GM23338 (cell line): ENCODE measurements at regions not wholly inside any gene's neighbourhood (a gene's known extent, or its start where the extent isn't known, plus 50 kb on each side); places are given as distances from the start of the nearest gene placed in this dataset.

Experiments used
- ATAC-seq: fragments of 200-7000 bp; cut with Tn5 transposase; 3 replicates; pipeline ENCODE4 v1.9.1; 2020
- DNase-seq: peaks from one replicate; pipeline ENCODE4 v3.0.0-alpha.2; 2015; ENCODE audit warnings: low spot score
- H2AFZ ChIP-seq: fragments of 200-600 bp; sonication (generic); 2 replicates; pipeline ENCODE4 v1.8.0; 2016; ENCODE audit warnings: antibody characterized with exemption, mild to moderate bottlenecking, moderate library complexity
- H3F3A ChIP-seq: fragments of 200-600 bp; sonication (generic); replicated peaks from 2 replicates; pipeline ENCODE4 v1.8.0; 2017; ENCODE audit warnings: antibody characterized with exemption, mixed run types, low read depth
- H3K27ac ChIP-seq: fragments of 200-600 bp; sonication (generic); 2 replicates; pipeline ENCODE4 v1.6.1; 2016; ENCODE audit warnings: low read depth
- H3K27me3 ChIP-seq: fragments of 200-600 bp; sonication (generic); 2 replicates; pipeline ENCODE4 v1.8.0; 2016; ENCODE audit warnings: mild to moderate bottlenecking, mixed run types, moderate library complexity; ENCODE audit not compliant: insufficient read depth
- H3K36me3 ChIP-seq: fragments of 200-600 bp; sonication (generic); 2 replicates; pipeline ENCODE4 v1.8.0; 2016; ENCODE audit warnings: mild to moderate bottlenecking; ENCODE audit not compliant: insufficient read depth
- H3K4me1 ChIP-seq: fragments of 200-600 bp; sonication (generic); 2 replicates; pipeline ENCODE4 v1.8.0; 2016; ENCODE audit warnings: mild to moderate bottlenecking, moderate library complexity; ENCODE audit not compliant: insufficient read depth
- H3K4me2 ChIP-seq: fragments of 200-600 bp; sonication (generic); 2 replicates; pipeline ENCODE4 v1.7.1; 2017; ENCODE audit warnings: mixed run types
- H3K4me3 ChIP-seq: fragments of 200-600 bp; sonication (generic); 2 replicates; pipeline ENCODE4 v1.6.1; 2016; ENCODE audit warnings: mixed run types
- H3K79me2 ChIP-seq: fragments of 200-600 bp; sonication (generic); replicated peaks from 2 replicates; pipeline ENCODE4 v1.8.0; 2017; ENCODE audit warnings: mild to moderate bottlenecking; ENCODE audit not compliant: insufficient read depth
- H3K9me2 ChIP-seq: fragments of 200-600 bp; sonication (generic); 2 replicates; pipeline ENCODE4 v1.8.0; 2017; ENCODE audit not compliant: insufficient read depth
- H4K20me1 ChIP-seq: fragments of 200-600 bp; sonication (generic); replicated peaks from 2 replicates; pipeline ENCODE4 v1.8.0; 2017; ENCODE audit warnings: mild to moderate bottlenecking; ENCODE audit not compliant: insufficient read depth
- H3K27ac Mint-ChIP-seq: 2 replicates; pipeline ENCODE4 v1.8.0; 2020; ENCODE audit warnings: inconsistent platforms, mild to moderate bottlenecking, moderate library complexity, mixed read lengths
- H3K27me3 Mint-ChIP-seq: 3 replicates; pipeline ENCODE4 v1.8.0; 2022; ENCODE audit warnings: low read depth, mild to moderate bottlenecking, moderate library complexity, mixed read lengths, inconsistent platforms; ENCODE audit not compliant: insufficient read depth, poor library complexity
- H3K36me3 Mint-ChIP-seq: 3 replicates; pipeline ENCODE4 v1.8.0; 2021; ENCODE audit warnings: low read depth, mild to moderate bottlenecking, inconsistent platforms, moderate library complexity, mixed read lengths
- H3K4me1 Mint-ChIP-seq: 3 replicates; pipeline ENCODE4 v1.8.0; 2020; ENCODE audit warnings: mild to moderate bottlenecking, inconsistent platforms, mixed read lengths
- H3K4me3 Mint-ChIP-seq: 3 replicates; pipeline ENCODE4 v1.8.0; 2021; ENCODE audit warnings: moderate library complexity, mild to moderate bottlenecking, inconsistent platforms, mixed read lengths
- H3K9me3 Mint-ChIP-seq: 3 replicates; pipeline ENCODE4 v1.8.0; 2020; ENCODE audit warnings: moderate library complexity, mild to moderate bottlenecking, inconsistent platforms, mixed read lengths
- CREB1 ChIP-seq: fragments of 250-450 bp; sonication (Bioruptor Pico); IDR thresholded peaks from 2 replicates; pipeline ENCODE4 v1.5.0; 2020; ENCODE audit warnings: low read depth, mild to moderate bottlenecking, moderate library complexity
- CTCF ChIP-seq, 2 experiments: fragments of 200-600 bp in 1 of 2; sonication (generic) in 1 of 2; conservative IDR thresholded peaks; 2 replicates each; pipeline versions ENCODE4 v1.5.1 to v1.6.1; 2016 to 2017; ENCODE audit warnings: antibody characterized with exemption in 2 of 2, low read depth in 2 of 2, mild to moderate bottlenecking in 2 of 2, moderate library complexity in 1 of 2
- EZH2 ChIP-seq: fragments of 200-600 bp; sonication (generic); IDR thresholded peaks from one replicate; pipeline ENCODE4 v1.8.0; 2017; ENCODE audit warnings: antibody characterized with exemption, mild to moderate bottlenecking, low read depth; ENCODE audit not compliant: unreplicated experiment
- EZH2phosphoT487 ChIP-seq: fragments of 200-600 bp; sonication (generic); IDR thresholded peaks from one replicate; pipeline ENCODE4 v1.8.1; 2018; ENCODE audit warnings: antibody characterized with exemption; ENCODE audit not compliant: unreplicated experiment
- JUNB ChIP-seq: IDR thresholded peaks from one replicate; pipeline ENCODE4 v1.6.1; 2016; ENCODE audit warnings: antibody characterized with exemption; ENCODE audit not compliant: unreplicated experiment
- ZNF114 ChIP-seq: fragments of 250-450 bp; sonication (Bioruptor Pico); IDR thresholded peaks from 2 replicates; pipeline ENCODE4 v1.5.0; 2020; ENCODE audit warnings: mild to moderate bottlenecking, moderate library complexity
- ZNF331 ChIP-seq: fragments of 250-450 bp; sonication (Bioruptor Pico); IDR thresholded peaks from 2 replicates; pipeline ENCODE4 v1.5.0; 2020; ENCODE audit warnings: low read depth, mild to moderate bottlenecking, moderate library complexity
- TF ChIP-seq, protein P1 (sequence below): IDR thresholded peaks from one replicate; pipeline ENCODE4 v1.6.1; 2018; ENCODE audit warnings: antibody characterized with exemption; ENCODE audit not compliant: unreplicated experiment

DNA sequence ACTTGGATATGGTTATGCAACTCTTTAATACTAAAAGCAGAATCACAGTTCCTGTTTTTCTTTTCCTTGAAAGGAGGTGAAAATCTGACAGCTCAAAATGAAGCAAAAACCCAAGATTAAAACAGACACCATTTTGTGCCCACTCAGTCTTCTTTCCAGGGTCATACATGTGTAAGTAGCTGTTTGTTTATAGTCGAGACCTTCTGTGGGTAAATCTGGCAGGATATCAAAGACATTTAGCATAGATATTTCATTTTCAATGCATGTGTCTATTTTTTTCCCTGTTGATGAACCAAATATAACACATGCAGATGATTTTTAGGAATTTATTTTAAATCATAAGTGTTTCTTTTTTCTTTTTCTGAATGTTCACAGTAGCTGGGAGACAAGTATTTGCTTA is 398.8 kb downstream of the FOXG1 start (continued):
- TF ChIP-seq, protein P1, sequence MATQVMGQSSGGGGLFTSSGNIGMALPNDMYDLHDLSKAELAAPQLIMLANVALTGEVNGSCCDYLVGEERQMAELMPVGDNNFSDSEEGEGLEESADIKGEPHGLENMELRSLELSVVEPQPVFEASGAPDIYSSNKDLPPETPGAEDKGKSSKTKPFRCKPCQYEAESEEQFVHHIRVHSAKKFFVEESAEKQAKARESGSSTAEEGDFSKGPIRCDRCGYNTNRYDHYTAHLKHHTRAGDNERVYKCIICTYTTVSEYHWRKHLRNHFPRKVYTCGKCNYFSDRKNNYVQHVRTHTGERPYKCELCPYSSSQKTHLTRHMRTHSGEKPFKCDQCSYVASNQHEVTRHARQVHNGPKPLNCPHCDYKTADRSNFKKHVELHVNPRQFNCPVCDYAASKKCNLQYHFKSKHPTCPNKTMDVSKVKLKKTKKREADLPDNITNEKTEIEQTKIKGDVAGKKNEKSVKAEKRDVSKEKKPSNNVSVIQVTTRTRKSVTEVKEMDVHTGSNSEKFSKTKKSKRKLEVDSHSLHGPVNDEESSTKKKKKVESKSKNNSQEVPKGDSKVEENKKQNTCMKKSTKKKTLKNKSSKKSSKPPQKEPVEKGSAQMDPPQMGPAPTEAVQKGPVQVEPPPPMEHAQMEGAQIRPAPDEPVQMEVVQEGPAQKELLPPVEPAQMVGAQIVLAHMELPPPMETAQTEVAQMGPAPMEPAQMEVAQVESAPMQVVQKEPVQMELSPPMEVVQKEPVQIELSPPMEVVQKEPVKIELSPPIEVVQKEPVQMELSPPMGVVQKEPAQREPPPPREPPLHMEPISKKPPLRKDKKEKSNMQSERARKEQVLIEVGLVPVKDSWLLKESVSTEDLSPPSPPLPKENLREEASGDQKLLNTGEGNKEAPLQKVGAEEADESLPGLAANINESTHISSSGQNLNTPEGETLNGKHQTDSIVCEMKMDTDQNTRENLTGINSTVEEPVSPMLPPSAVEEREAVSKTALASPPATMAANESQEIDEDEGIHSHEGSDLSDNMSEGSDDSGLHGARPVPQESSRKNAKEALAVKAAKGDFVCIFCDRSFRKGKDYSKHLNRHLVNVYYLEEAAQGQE: no peak
- TF ChIP-seq ZNF331 (CRISPR knock-in tag) (no peak), JUNB (no peak), EZH2 (no peak), EZH2phosphoT487 (no peak)

- Histone ChIP-seq H3K4me3 (no peak overlapping the region), H2AFZ (no peak overlapping the region), H3K79me2 (no peaks in the 10 kb centered on the region), H3K4me2 (no peak overlapping the region), H3K27ac (no peak overlapping the region), H3F3A (no peaks in the 10 kb centered on the region), H3K27me3 (no peaks in the 10 kb centered on the region), H3K36me3 (no peaks in the 10 kb centered on the region), H3K9me2 (no peaks in the 10 kb centered on the region), H3K4me1 (no peaks in the 10 kb centered on the region), H4K20me1 (no peaks in the 10 kb centered on the region)
- H3K27ac Mint-ChIP-seq: no peak overlapping the region
- TF ChIP-seq ZNF114 (no peak), ZNF331 (CRISPR knock-in tag) (no peak), CREB1 (CRISPR knock-in tag) (no peak), EZH2phosphoT487 (no peak), CTCF (conservative IDR thresholded peaks at IDR 0.05; ENCODE audit: low read depth in 2 of 2) (peak; percentile 34 to 35)
- no peaks in the 10 kb centered on the region for H3K9me3 Mint-ChIP-seq
- peak; percentile 68 for ATAC-seq
- H3K27me3 Mint-ChIP-seq: no peaks in the 10 kb centered on the region
- peak; percentile 29 for DNase-seq
- H3K36me3 Mint-ChIP-seq: no peaks in the 10 kb centered on the region
- no peaks in the 10 kb centered on the region for H3K4me1 Mint-ChIP-seq
- no peak overlapping the region for H3K4me3 Mint-ChIP-seq
Observed at GRCh38 chr14:29166507-29166906, 399.9 kb downstream of the FOXG1 start.

- Histone ChIP-seq H3F3A (no peaks in the 10 kb centered on the region), H3K27ac (no peak overlapping the region), H3K9me2 (no peaks in the 10 kb centered on the region), H3K27me3 (no peaks in the 10 kb centered on the region), H2AFZ (no peak overlapping the region), H3K4me3 (no peak overlapping the region), H3K36me3 (no peaks in the 10 kb centered on the region), H4K20me1 (no peaks in the 10 kb centered on the region), H3K79me2 (no peaks in the 10 kb centered on the region), H3K4me2 (no peak overlapping the region), H3K4me1 (no peaks in the 10 kb centered on the region)
- no peaks in the 10 kb centered on the region for H3K36me3 Mint-ChIP-seq
- H3K27me3 Mint-ChIP-seq: no peaks in the 10 kb centered on the region
- no peak overlapping the region for H3K27ac Mint-ChIP-seq
- no peak for DNase-seq
- no peak for ATAC-seq
- H3K4me1 Mint-ChIP-seq: no peaks in the 10 kb centered on the region
- H3K4me3 Mint-ChIP-seq: no peak overlapping the region
- H3K9me3 Mint-ChIP-seq: no peaks in the 10 kb centered on the region
- no peak for TF ChIP-seq EZH2
Observed at GRCh38 chr14:29168149-29168548, 401.6 kb downstream of the FOXG1 start.
